ENCODE measurements at regions not wholly inside any gene's neighbourhood (a gene's known extent, or its start where the extent isn't known, plus 50 kb on each side); places are given as distances from the start of the nearest gene placed in this dataset.

DNA sequence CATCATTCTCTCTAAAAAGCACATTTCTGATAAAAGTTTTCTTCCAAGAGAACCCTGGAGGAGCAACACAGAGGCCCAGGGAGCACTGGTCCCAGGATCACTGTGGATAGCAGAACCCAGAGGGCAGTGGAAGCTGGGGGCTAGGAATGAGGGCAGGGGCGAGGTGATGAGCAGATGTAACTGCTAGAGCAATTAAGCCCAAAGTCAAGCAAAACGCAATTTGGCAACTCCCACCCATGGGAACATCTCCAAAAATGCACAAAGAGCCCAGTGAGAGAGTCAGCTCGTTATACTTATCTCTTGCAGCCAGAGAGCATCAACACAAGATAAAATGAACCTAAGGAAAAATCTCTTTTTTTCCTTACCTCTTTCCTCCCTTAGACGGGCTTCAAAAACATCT lies 284.2 kb downstream of the TBC1D4 start:
- H3K4me3 ChIP-seq (ENCODE audit: low read depth, low read length) = no peak overlapping the region
- no peak for DNase-seq (ENCODE audit: low read depth)
- no peak for TF ChIP-seq CTCF (IDR thresholded peaks at IDR 0.05; ENCODE audit: insufficient read depth, low read depth, low read length, missing control alignments)

DNA sequence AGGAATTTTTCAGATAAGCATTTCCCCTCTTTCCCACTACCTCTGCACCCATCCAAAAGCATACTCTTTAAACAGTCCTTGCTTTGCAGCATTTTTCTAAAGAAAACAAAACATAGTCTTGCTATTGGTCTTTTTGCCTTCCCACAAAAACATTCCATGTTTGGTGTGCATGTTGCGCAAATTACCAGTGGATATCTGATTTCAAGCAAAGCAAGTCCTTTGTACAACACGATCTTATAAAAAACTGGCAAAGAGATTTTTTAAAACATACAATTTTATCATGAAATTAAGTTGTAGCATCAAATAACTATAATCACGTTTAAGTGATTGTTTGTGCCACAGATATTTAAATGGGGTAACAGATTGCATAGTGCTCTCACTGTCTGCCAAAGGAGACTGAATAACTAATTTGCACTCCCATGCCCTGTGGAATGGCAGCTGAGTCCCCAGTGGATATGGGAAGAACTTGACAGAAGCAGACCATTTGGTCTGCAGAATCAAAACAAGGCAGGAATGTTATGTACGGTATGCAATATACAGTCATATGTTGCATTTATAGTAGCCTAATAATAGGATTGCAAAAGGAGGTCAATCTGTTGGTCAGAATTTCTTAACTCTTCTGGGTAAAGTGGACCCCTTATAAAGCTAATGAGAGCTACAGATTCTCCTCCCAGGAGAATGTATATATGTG lies 285.7 kb downstream of the TBC1D4 start:
- H3K4me3 ChIP-seq (ENCODE audit: low read depth, low read length) = no peak overlapping the region
- no peak for TF ChIP-seq CTCF (IDR thresholded peaks at IDR 0.05; ENCODE audit: insufficient read depth, low read depth, low read length, missing control alignments)
- no peak for DNase-seq (ENCODE audit: low read depth)

GRCh38 chr13:75195495-75196146 lies 286.3 kb downstream of the TBC1D4 start:
- no peak for TF ChIP-seq CTCF (IDR thresholded peaks at IDR 0.05; ENCODE audit: insufficient read depth, low read depth, low read length, missing control alignments)

GRCh38 chr13:75194717-75195462 lies 287.1 kb downstream of the TBC1D4 start:
- TF ChIP-seq CTCF (IDR thresholded peaks at IDR 0.05; ENCODE audit: insufficient read depth, low read depth, low read length, missing control alignments) = no peak
- no peak for DNase-seq (ENCODE audit: low read depth)
- no peak overlapping the region for H3K4me3 ChIP-seq (ENCODE audit: low read depth, low read length)

More at GRCh38 chr13:75195495-75196146, 286.3 kb downstream of the TBC1D4 start:
- no peak for DNase-seq (ENCODE audit: low read depth)
- H3K4me3 ChIP-seq (ENCODE audit: low read depth, low read length) = no peak overlapping the region

DNA sequence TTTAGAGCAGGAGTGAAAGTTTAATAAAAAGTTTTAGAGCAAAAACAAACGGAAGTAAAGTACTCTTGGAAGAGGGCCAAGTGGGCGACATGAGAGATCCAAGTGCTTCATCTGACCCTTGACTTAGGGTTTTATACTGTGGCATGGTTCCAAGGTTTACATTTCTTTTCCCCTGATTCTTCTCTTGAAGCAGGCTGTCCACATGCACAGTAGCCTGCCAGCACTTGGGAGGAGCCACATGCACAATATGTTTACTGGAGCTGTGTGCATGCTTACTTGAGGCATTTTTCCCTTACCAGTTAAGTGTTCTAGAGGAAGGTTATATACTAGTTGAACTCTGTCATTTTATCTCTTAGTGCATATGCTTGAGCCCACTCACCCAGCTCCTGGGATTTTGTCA lies 295.6 kb downstream of the TBC1D4 start:
- H3K4me3 ChIP-seq (ENCODE audit: low read depth, low read length) = no peak overlapping the region
- TF ChIP-seq CTCF (IDR thresholded peaks at IDR 0.05; ENCODE audit: insufficient read depth, low read depth, low read length, missing control alignments) = no peak
- DNase-seq (ENCODE audit: low read depth) = no peak

- DNase-seq (ENCODE audit: low read depth) = no peak
- TF ChIP-seq CTCF (IDR thresholded peaks at IDR 0.05; ENCODE audit: insufficient read depth, low read depth, low read length, missing control alignments) = no peak
- H3K4me3 ChIP-seq (ENCODE audit: low read depth, low read length) = no peak overlapping the region
These were observed 300.1 kb downstream of the TBC1D4 start for GRCh38 chr13:75181906-75182305.
